ENCODE measurements at regions not wholly inside any gene's neighbourhood (a gene's known extent, or its start where the extent isn't known, plus 50 kb on each side); places are given as distances from the start of the nearest gene placed in this dataset.

DNA sequence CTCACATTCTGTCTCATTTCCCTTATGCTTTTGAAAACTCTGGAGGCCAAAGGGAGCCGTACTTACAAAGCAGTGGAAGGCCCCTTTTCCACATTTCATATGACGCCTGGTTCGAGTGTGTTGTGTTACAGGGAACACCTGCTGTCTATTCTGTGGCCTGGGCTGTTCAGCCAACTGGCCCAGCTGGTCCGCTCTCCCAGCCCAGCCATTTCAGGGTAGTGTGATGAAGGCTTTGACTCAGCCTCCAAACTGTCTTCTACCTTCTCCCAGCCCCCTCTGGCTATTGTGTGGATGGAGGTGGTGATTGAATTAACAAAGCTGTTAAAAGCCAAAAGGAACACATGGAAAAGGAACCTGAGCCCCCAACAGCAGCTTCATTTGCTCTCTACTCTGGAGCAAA lies 233.8 kb downstream of the ICOS start:
- Histone ChIP-seq H3K9me3 (replicated peaks; ENCODE audit: insufficient read depth, low read length) (no peaks in the 10 kb centered on the region), H3K27me3 (replicated peaks; ENCODE audit: insufficient read depth, low read length) (no peaks in the 10 kb centered on the region), H3K4me3 (ENCODE audit: low read length) (no peak overlapping the region), H3K9me2 (replicated peaks; ENCODE audit: insufficient read depth, low read length) (no peaks in the 10 kb centered on the region), H3K4me1 (ENCODE audit: low read length) (no peaks in the 10 kb centered on the region), H2AFZ (ENCODE audit: low read length) (no peak overlapping the region), H3K27ac (ENCODE audit: low read length) (no peak overlapping the region), H3K79me2 (ENCODE audit: low read length) (no peaks in the 10 kb centered on the region), H3K4me2 (ENCODE audit: low read depth, low read length) (no peak overlapping the region), H4K20me1 (ENCODE audit: insufficient read depth, low read length) (no peaks in the 10 kb centered on the region), H3K9ac (ENCODE audit: low read length) (no peak overlapping the region), H3F3A (ENCODE audit: insufficient read depth, low read length) (no peaks in the 10 kb centered on the region), H3K36me3 (replicated peaks; ENCODE audit: insufficient read depth, low read length) (no peaks in the 10 kb centered on the region)
- no peak for TF ChIP-seq EZH2 (optimal IDR thresholded peaks at IDR 0.05; ENCODE audit: low read depth, low read length)
- TF ChIP-seq, protein P1, sequence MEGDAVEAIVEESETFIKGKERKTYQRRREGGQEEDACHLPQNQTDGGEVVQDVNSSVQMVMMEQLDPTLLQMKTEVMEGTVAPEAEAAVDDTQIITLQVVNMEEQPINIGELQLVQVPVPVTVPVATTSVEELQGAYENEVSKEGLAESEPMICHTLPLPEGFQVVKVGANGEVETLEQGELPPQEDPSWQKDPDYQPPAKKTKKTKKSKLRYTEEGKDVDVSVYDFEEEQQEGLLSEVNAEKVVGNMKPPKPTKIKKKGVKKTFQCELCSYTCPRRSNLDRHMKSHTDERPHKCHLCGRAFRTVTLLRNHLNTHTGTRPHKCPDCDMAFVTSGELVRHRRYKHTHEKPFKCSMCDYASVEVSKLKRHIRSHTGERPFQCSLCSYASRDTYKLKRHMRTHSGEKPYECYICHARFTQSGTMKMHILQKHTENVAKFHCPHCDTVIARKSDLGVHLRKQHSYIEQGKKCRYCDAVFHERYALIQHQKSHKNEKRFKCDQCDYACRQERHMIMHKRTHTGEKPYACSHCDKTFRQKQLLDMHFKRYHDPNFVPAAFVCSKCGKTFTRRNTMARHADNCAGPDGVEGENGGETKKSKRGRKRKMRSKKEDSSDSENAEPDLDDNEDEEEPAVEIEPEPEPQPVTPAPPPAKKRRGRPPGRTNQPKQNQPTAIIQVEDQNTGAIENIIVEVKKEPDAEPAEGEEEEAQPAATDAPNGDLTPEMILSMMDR (IDR thresholded peaks at IDR 0.05; ENCODE audit: low read length), result no peak
- no peak for TF ChIP-seq EZH2phosphoT487 (IDR thresholded peaks at IDR 0.05; ENCODE audit: low read length)
- no peak for DNase-seq

GRCh38 chr2:204171432-204172144 lies 235.0 kb downstream of the ICOS start:
- H3K4me1 ChIP-seq (ENCODE audit: low read length), result no peaks in the 10 kb centered on the region
- H3F3A ChIP-seq (ENCODE audit: insufficient read depth, low read length), result no peaks in the 10 kb centered on the region
- no peaks in the 10 kb centered on the region for H3K36me3 ChIP-seq (replicated peaks; ENCODE audit: insufficient read depth, low read length)
- H3K9me2 ChIP-seq (replicated peaks; ENCODE audit: insufficient read depth, low read length), result no peaks in the 10 kb centered on the region
- H3K27ac ChIP-seq (ENCODE audit: low read length), result no peak overlapping the region
- H3K9ac ChIP-seq (ENCODE audit: low read length), result no peak overlapping the region
- H3K79me2 ChIP-seq (ENCODE audit: low read length), result no peaks in the 10 kb centered on the region
- H3K4me2 ChIP-seq (ENCODE audit: low read depth, low read length), result no peak overlapping the region
- no peaks in the 10 kb centered on the region for H3K9me3 ChIP-seq (replicated peaks; ENCODE audit: insufficient read depth, low read length)
- H3K4me3 ChIP-seq (ENCODE audit: low read length), result no peak overlapping the region
- no peak overlapping the region for H2AFZ ChIP-seq (ENCODE audit: low read length)
- TF ChIP-seq, protein P1 (IDR thresholded peaks at IDR 0.05; ENCODE audit: low read length), result no peak
- TF ChIP-seq EZH2phosphoT487 (IDR thresholded peaks at IDR 0.05; ENCODE audit: low read length), result no peak
- TF ChIP-seq EZH2 (optimal IDR thresholded peaks at IDR 0.05; ENCODE audit: low read depth, low read length), result no peak
- no peaks in the 10 kb centered on the region for H4K20me1 ChIP-seq (ENCODE audit: insufficient read depth, low read length)
- H3K27me3 ChIP-seq (replicated peaks; ENCODE audit: insufficient read depth, low read length), result no peaks in the 10 kb centered on the region
- DNase-seq, result no peak

GRCh38 chr2:204172145-204172600 lies 235.6 kb downstream of the ICOS start:
- Histone ChIP-seq H3K9me2 (replicated peaks; ENCODE audit: insufficient read depth, low read length) (no peaks in the 10 kb centered on the region), H3K79me2 (ENCODE audit: low read length) (no peaks in the 10 kb centered on the region), H3K4me1 (ENCODE audit: low read length) (no peaks in the 10 kb centered on the region), H3K9ac (ENCODE audit: low read length) (no peak overlapping the region), H2AFZ (ENCODE audit: low read length) (no peak overlapping the region), H3K27me3 (replicated peaks; ENCODE audit: insufficient read depth, low read length) (no peaks in the 10 kb centered on the region), H3K36me3 (replicated peaks; ENCODE audit: insufficient read depth, low read length) (no peaks in the 10 kb centered on the region), H3K27ac (ENCODE audit: low read length) (no peak overlapping the region), H4K20me1 (ENCODE audit: insufficient read depth, low read length) (no peaks in the 10 kb centered on the region), H3K4me3 (ENCODE audit: low read length) (no peak overlapping the region), H3K9me3 (replicated peaks; ENCODE audit: insufficient read depth, low read length) (no peaks in the 10 kb centered on the region), H3K4me2 (ENCODE audit: low read depth, low read length) (no peak overlapping the region), H3F3A (ENCODE audit: insufficient read depth, low read length) (no peaks in the 10 kb centered on the region)
- no peak for DNase-seq
- TF ChIP-seq EZH2 (optimal IDR thresholded peaks at IDR 0.05; ENCODE audit: low read depth, low read length), result no peak
- TF ChIP-seq, protein P1 (IDR thresholded peaks at IDR 0.05; ENCODE audit: low read length), result no peak
- no peak for TF ChIP-seq EZH2phosphoT487 (IDR thresholded peaks at IDR 0.05; ENCODE audit: low read length)
